H9 (cell line): ENCODE measurements at regions not wholly inside any gene's neighbourhood (a gene's known extent, or its start where the extent isn't known, plus 50 kb on each side); places are given as distances from the start of the nearest gene placed in this dataset.

Experiments used
- DNase-seq: peaks from one replicate; pipeline ENCODE4 v3.0.0-alpha.2; 2017
- H2AFZ ChIP-seq: one replicate; pipeline ENCODE4 v1.6.1; 2013; ENCODE audit warnings: mild to moderate bottlenecking, low read length, control low read depth, moderate library complexity
- H2AK5ac ChIP-seq: 2 replicates; pipeline ENCODE4 v1.6.1; 2013; ENCODE audit warnings: low read length, control low read depth, mixed read lengths; ENCODE audit not compliant: insufficient read length
- H2BK120ac ChIP-seq: one replicate; pipeline ENCODE4 v1.6.1; 2013; ENCODE audit warnings: low read depth, mild to moderate bottlenecking, low read length, control low read depth, inconsistent platforms; ENCODE audit not compliant: poor library complexity, severe bottlenecking
- H2BK12ac ChIP-seq: 2 replicates; pipeline ENCODE4 v1.6.1; 2013; ENCODE audit warnings: low read length, control low read depth, mixed read lengths, low read depth; ENCODE audit not compliant: insufficient read length
- H2BK15ac ChIP-seq: 2 replicates; pipeline ENCODE4 v1.6.1; 2013; ENCODE audit warnings: low read depth, low read length, control low read depth
- H2BK20ac ChIP-seq: one replicate; pipeline ENCODE4 v1.6.1; 2013; ENCODE audit warnings: low read depth, mild to moderate bottlenecking, low read length, control low read depth, inconsistent platforms; ENCODE audit not compliant: poor library complexity, severe bottlenecking
- H2BK5ac ChIP-seq: 2 replicates; pipeline ENCODE4 v1.6.1; 2013; ENCODE audit warnings: low read length, control low read depth, mixed read lengths; ENCODE audit not compliant: insufficient read length
- H3K14ac ChIP-seq: 2 replicates; pipeline ENCODE4 v1.6.1; 2013; ENCODE audit warnings: low read length, control low read depth; ENCODE audit not compliant: insufficient read depth
- H3K18ac ChIP-seq: 2 replicates; pipeline ENCODE4 v1.6.1; 2013; ENCODE audit warnings: low read depth, mild to moderate bottlenecking, mixed read lengths, low read length, control low read depth; ENCODE audit not compliant: insufficient read length
- H3K23ac ChIP-seq: 2 replicates; pipeline ENCODE4 v1.6.1; 2013; ENCODE audit warnings: low read length, control low read depth, mixed read lengths, low read depth; ENCODE audit not compliant: insufficient read length
- H3K23me2 ChIP-seq: 2 replicates; pipeline ENCODE4 v1.6.1; 2013; ENCODE audit warnings: low read depth, mild to moderate bottlenecking, mixed read lengths, low read length, control low read depth; ENCODE audit not compliant: insufficient read length, poor library complexity, severe bottlenecking
- H3K27ac ChIP-seq: 2 replicates; pipeline ENCODE4 v1.5.1; 2013; ENCODE audit warnings: low read length, control low read depth, mixed read lengths, low read depth; ENCODE audit not compliant: insufficient read length
- H3K27me3 ChIP-seq: 2 replicates; pipeline ENCODE4 v1.6.1; 2013; ENCODE audit warnings: low read length, control low read depth, inconsistent platforms; ENCODE audit not compliant: insufficient read depth
- H3K4ac ChIP-seq: 2 replicates; pipeline ENCODE4 v1.6.1; 2013; ENCODE audit warnings: low read depth, mild to moderate bottlenecking, control low read depth, inconsistent platforms, low read length, moderate library complexity
- H3K4me1 ChIP-seq: 2 replicates; pipeline ENCODE4 v1.6.1; 2013; ENCODE audit warnings: low read length, control low read depth, inconsistent platforms; ENCODE audit not compliant: insufficient read depth
- H3K4me2 ChIP-seq: 2 replicates; pipeline ENCODE4 v1.6.1; 2013; ENCODE audit warnings: low read length, control low read depth, mixed read lengths; ENCODE audit not compliant: insufficient read length, insufficient read depth
- H3K56ac ChIP-seq: 2 replicates; pipeline ENCODE4 v1.6.1; 2013; ENCODE audit warnings: low read depth, mild to moderate bottlenecking, mixed read lengths, low read length, control low read depth; ENCODE audit not compliant: insufficient read length
- H3K79me1 ChIP-seq: 2 replicates; pipeline ENCODE4 v1.6.1; 2013; ENCODE audit warnings: low read depth, mild to moderate bottlenecking, moderate library complexity, low read length, control low read depth, inconsistent platforms; ENCODE audit not compliant: insufficient read depth, poor library complexity, severe bottlenecking
- H3K79me2 ChIP-seq: 2 replicates; pipeline ENCODE4 v1.6.1; 2013; ENCODE audit warnings: low read length, control low read depth, inconsistent platforms; ENCODE audit not compliant: insufficient read depth
- H3K9ac ChIP-seq: 2 replicates; pipeline ENCODE4 v1.6.1; 2013; ENCODE audit warnings: low read length, control low read depth, mixed read lengths; ENCODE audit not compliant: insufficient read length; ENCODE audit errors: extremely low read depth
- H3K9me3 ChIP-seq: one replicate; pipeline ENCODE4 v1.6.1; 2013; ENCODE audit warnings: low read depth, low read length, inconsistent platforms; ENCODE audit not compliant: control insufficient read depth
- H3T11ph ChIP-seq: one replicate; pipeline ENCODE4 v1.6.1; 2013; ENCODE audit warnings: mild to moderate bottlenecking, low read length, control low read depth, inconsistent platforms
- H4K20me1 ChIP-seq: one replicate; pipeline ENCODE4 v1.6.1; 2013; ENCODE audit not compliant: control insufficient read depth, insufficient read length, insufficient read depth
- H4K5ac ChIP-seq: 2 replicates; pipeline ENCODE4 v1.6.1; 2013; ENCODE audit warnings: low read depth, mild to moderate bottlenecking, mixed read lengths, low read length, control low read depth; ENCODE audit not compliant: insufficient read length
- H4K8ac ChIP-seq: replicated peaks from 2 replicates; pipeline ENCODE4 v1.6.1; 2013; ENCODE audit warnings: low read length, control low read depth, mixed read lengths, low read depth; ENCODE audit not compliant: insufficient read length
- H4K91ac ChIP-seq: 2 replicates; pipeline ENCODE4 v1.6.1; 2013; ENCODE audit warnings: low read depth, mild to moderate bottlenecking, moderate library complexity, mixed read lengths, low read length, control low read depth; ENCODE audit not compliant: insufficient read length
- H3K27ac Mint-ChIP-seq, 3 experiments: 2 replicates in 2 of 3; 3 replicates in 1 of 3; pipeline ENCODE4 v1.8.0; 2020 to 2021; ENCODE audit warnings: mixed read lengths in 3 of 3, mild to moderate bottlenecking in 1 of 3, moderate library complexity in 1 of 3
- H3K27me3 Mint-ChIP-seq: 2 replicates; pipeline ENCODE4 v1.8.0; 2021; ENCODE audit warnings: low read depth, mild to moderate bottlenecking, moderate library complexity, mixed read lengths
- H3K36me3 Mint-ChIP-seq, 3 experiments: 2 replicates in 2 of 3; 3 replicates in 1 of 3; pipeline ENCODE4 v1.8.0; 2020 to 2021; ENCODE audit warnings: low read depth in 3 of 3, mixed read lengths in 3 of 3; ENCODE audit not compliant: insufficient read depth in 1 of 3
- H3K4me1 Mint-ChIP-seq, 2 experiments: 2 replicates each; pipeline ENCODE4 v1.8.0; 2020; ENCODE audit warnings: mixed read lengths in 2 of 2
- H3K4me3 Mint-ChIP-seq, 2 experiments: 2 replicates in 1 of 2; 3 replicates in 1 of 2; pipeline ENCODE4 v1.8.0; 2020 to 2021; ENCODE audit warnings: mild to moderate bottlenecking in 2 of 2, mixed read lengths in 2 of 2, moderate library complexity in 1 of 2
- H3K9me3 Mint-ChIP-seq, 2 experiments: 2 replicates in 1 of 2; 3 replicates in 1 of 2; pipeline ENCODE4 v1.8.0; 2020; ENCODE audit warnings: mild to moderate bottlenecking in 2 of 2, mixed read lengths in 2 of 2, moderate library complexity in 1 of 2
- CTCF ChIP-seq: fragments of 200-600 bp; sonication (generic); conservative IDR thresholded peaks from 3 replicates; pipeline ENCODE4 v1.8.0; 2021; ENCODE audit warnings: antibody characterized with exemption, mild to moderate bottlenecking
- WGBS: extraction: QIAGEN DNeasy Blood & Tissue Kit; methylation state at CpG from one replicate; pipeline ENCODE4 v1.1.7; 2013; ENCODE audit warnings: missing lambda C conversion rate, low lambda C conversion rate, mixed read lengths; ENCODE audit not compliant: insufficient read length; ENCODE audit errors: extremely low coverage; 5-methylcytosine and 5-hydroxymethylcytosine counted together

GRCh38 chr15:39340903-39341645, 239.8 kb upstream of the THBS1 start:
- Histone ChIP-seq H4K8ac (no peak overlapping the region), H3T11ph (no peak overlapping the region), H3K56ac (no peak overlapping the region), H2AK5ac (no peak overlapping the region), H3K18ac (no peak overlapping the region), H2BK15ac (no peak overlapping the region), H2AFZ (no peak overlapping the region), H3K79me2 (no peaks in the 10 kb centered on the region), H4K91ac (no peak overlapping the region), H3K4me2 (no peak overlapping the region), H3K4me1 (no peaks in the 10 kb centered on the region), H3K27me3 (no peaks in the 10 kb centered on the region), H4K5ac (no peak overlapping the region), H3K4ac (no peak overlapping the region), H2BK12ac (no peak overlapping the region), H3K9ac (no peak overlapping the region), H2BK5ac (no peak overlapping the region), H3K14ac (no peak overlapping the region), H2BK120ac (no peak overlapping the region), H3K79me1 (no peaks in the 10 kb centered on the region), H3K9me3 (no peaks in the 10 kb centered on the region), H3K23me2 (no peaks in the 10 kb centered on the region), H3K27ac (no peak overlapping the region), H4K20me1 (no peaks in the 10 kb centered on the region), H2BK20ac (no peak overlapping the region), H3K23ac (no peak overlapping the region)
- Mint-ChIP-seq H3K9me3 (peaks cover 9 to 31% of the 10 kb centered on the region in 2 experiments), H3K36me3 (peaks cover 2 to 34% (median 9%) of the 10 kb centered on the region in 3 experiments; a peak in 6 of 7 replicates), H3K4me1 (peaks cover 29 to 31% of the 10 kb centered on the region in 2 experiments), H3K27me3 (no peaks in the 10 kb centered on the region; the same call in 1 of the 2 replicates), H3K27ac (peak overlapping the region in 2 of 3 experiments; percentile 63 to 87; a peak in 4 of 7 replicates), H3K4me3 (no peak overlapping the region)
- TF ChIP-seq CTCF, result no peak
- DNase-seq, result no peak
- WGBS, result no CpG with 5 or more reads among the region's 13 CpGs
